ENCODE measurements at regions not wholly inside any gene's neighbourhood (a gene's known extent, or its start where the extent isn't known, plus 50 kb on each side); places are given as distances from the start of the nearest gene placed in this dataset.

- peaks cover 0 to 16% (median 0%) of the 10 kb centered on the region in 4 donors for H3K27me3 ChIP-seq
- no peak overlapping the region for H3K4me3 ChIP-seq
- H3K9me3 ChIP-seq, result no peaks in the 10 kb centered on the region
- no peaks in the 10 kb centered on the region for H3K36me3 ChIP-seq
- TF ChIP-seq POLR2AphosphoS5 (IDR thresholded peaks at IDR 0.05) (no peak), POLR2A (IDR thresholded peaks at IDR 0.05; ENCODE audit: low read depth) (no peak), CTCF (IDR thresholded peaks at IDR 0.05) (no peak), EP300 (IDR thresholded peaks at IDR 0.05) (no peak)
- 89% methylated on average over 4 of the region's 4 CpGs for WGBS
- no peak for DNase-seq (ENCODE audit: extremely low spot score)
- intact Hi-C loops (cut with DNase I), result no loop called here
- H3K27ac ChIP-seq (replicated peaks in 1 of 4), result no peak overlapping the region
- no peaks in the 10 kb centered on the region for H3K4me1 ChIP-seq
These were observed 155.5 kb upstream of the PCBD1 start for GRCh38 chr10:71043858-71044257.

- no peaks in the 10 kb centered on the region for H3K4me1 ChIP-seq
- 93% methylated on average over 7 of the region's 7 CpGs for WGBS
- DNase-seq (ENCODE audit: extremely low spot score), result no peak
- H3K27me3 ChIP-seq, result peaks cover 0 to 13% (median 0%) of the 10 kb centered on the region in 4 donors
- no peak overlapping the region for H3K27ac ChIP-seq (replicated peaks in 1 of 4)
- TF ChIP-seq POLR2AphosphoS5 (IDR thresholded peaks at IDR 0.05), result no peak
- TF ChIP-seq EP300 (IDR thresholded peaks at IDR 0.05), result no peak
- TF ChIP-seq CTCF (IDR thresholded peaks at IDR 0.05), result no peak
- TF ChIP-seq POLR2A (IDR thresholded peaks at IDR 0.05; ENCODE audit: low read depth), result no peak
- no peaks in the 10 kb centered on the region for H3K36me3 ChIP-seq
- intact Hi-C loops (cut with DNase I), result no loop called here
- H3K4me3 ChIP-seq, result no peak overlapping the region
- H3K9me3 ChIP-seq, result no peaks in the 10 kb centered on the region
These were observed 156.4 kb upstream of the PCBD1 start for GRCh38 chr10:71044720-71045119.

GRCh38 chr10:71045204-71045809 lies 156.9 kb upstream of the PCBD1 start:
- TF ChIP-seq CTCF (IDR thresholded peaks at IDR 0.05), result no peak
- no peak for TF ChIP-seq POLR2AphosphoS5 (IDR thresholded peaks at IDR 0.05)
- TF ChIP-seq EP300 (IDR thresholded peaks at IDR 0.05), result no peak
- TF ChIP-seq POLR2A (IDR thresholded peaks at IDR 0.05; ENCODE audit: low read depth), result no peak
- Histone ChIP-seq H3K9me3 (no peaks in the 10 kb centered on the region), H3K4me1 (no peaks in the 10 kb centered on the region), H3K36me3 (no peaks in the 10 kb centered on the region), H3K27me3 (peaks cover 0 to 11% (median 0%) of the 10 kb centered on the region in 4 donors), H3K4me3 (no peak overlapping the region), H3K27ac (replicated peaks in 1 of 4) (no peak overlapping the region)
- intact Hi-C loops (cut with DNase I), result no loop called here
- WGBS, result 85% methylated on average over 10 of the region's 10 CpGs
- no peak for DNase-seq (ENCODE audit: extremely low spot score)

- no peak overlapping the region for H3K4me3 ChIP-seq
- H3K27me3 ChIP-seq, result peaks cover 0 to 12% (median 0%) of the 10 kb centered on the region in 4 donors
- WGBS, result 73% methylated on average over 3 of the region's 4 CpGs
- no peaks in the 10 kb centered on the region for H3K4me1 ChIP-seq
- H3K27ac ChIP-seq (replicated peaks in 1 of 4), result no peak overlapping the region
- no peak for TF ChIP-seq POLR2A (IDR thresholded peaks at IDR 0.05; ENCODE audit: low read depth)
- no peak for TF ChIP-seq EP300 (IDR thresholded peaks at IDR 0.05)
- no peak for TF ChIP-seq CTCF (IDR thresholded peaks at IDR 0.05)
- no peak for TF ChIP-seq POLR2AphosphoS5 (IDR thresholded peaks at IDR 0.05)
- intact Hi-C loops (cut with DNase I), result no loop called here
- no peak for DNase-seq (ENCODE audit: extremely low spot score)
- H3K36me3 ChIP-seq, result no peaks in the 10 kb centered on the region
- no peaks in the 10 kb centered on the region for H3K9me3 ChIP-seq
These were observed 157.6 kb upstream of the PCBD1 start for GRCh38 chr10:71045936-71046335.

GRCh38 chr10:71046747-71047146 lies 158.4 kb upstream of the PCBD1 start:
- no peak overlapping the region for H3K4me3 ChIP-seq
- intact Hi-C loops (cut with DNase I), result no loop called here
- no peaks in the 10 kb centered on the region for H3K9me3 ChIP-seq
- no peaks in the 10 kb centered on the region for H3K36me3 ChIP-seq
- no peak for DNase-seq (ENCODE audit: extremely low spot score)
- H3K27me3 ChIP-seq, result peaks cover 0 to 9% (median 0%) of the 10 kb centered on the region in 4 donors
- TF ChIP-seq POLR2A (IDR thresholded peaks at IDR 0.05; ENCODE audit: low read depth) (no peak), EP300 (IDR thresholded peaks at IDR 0.05) (no peak), POLR2AphosphoS5 (IDR thresholded peaks at IDR 0.05) (no peak), CTCF (IDR thresholded peaks at IDR 0.05) (no peak)
- no peaks in the 10 kb centered on the region for H3K4me1 ChIP-seq
- 87% methylated on average over 5 of the region's 5 CpGs for WGBS
- H3K27ac ChIP-seq (replicated peaks in 1 of 4), result no peak overlapping the region
